Posterior vena cava (tissue), 2 donors: ENCODE measurements at regions not wholly inside any gene's neighbourhood (a gene's known extent, or its start where the extent isn't known, plus 50 kb on each side); places are given as distances from the start of the nearest gene placed in this dataset.
"Not testable (repeated sequence)": the region's sequence is repeated elsewhere in the genome, so short reads cannot be mapped to it uniquely, and the experiment has no call there.

Source experiments
- DNase-seq: peaks from one replicate; pipeline ENCODE4 v3.0.0-alpha.2; 2020; ENCODE audit warnings: low spot score
- intact Hi-C, 2 donors: fragments of 100-400 bp; cut with DNase I; formaldehyde crosslinking; loops; one replicate each; pipeline versions ENCODE4 v1.14.1 to v1.14.2; 2022 to 2023
- donor health status: DM: yes; HTN: yes; CAD: no.
- donor health status: DM: yes; HTN: yes; CAD: no.

DNA sequence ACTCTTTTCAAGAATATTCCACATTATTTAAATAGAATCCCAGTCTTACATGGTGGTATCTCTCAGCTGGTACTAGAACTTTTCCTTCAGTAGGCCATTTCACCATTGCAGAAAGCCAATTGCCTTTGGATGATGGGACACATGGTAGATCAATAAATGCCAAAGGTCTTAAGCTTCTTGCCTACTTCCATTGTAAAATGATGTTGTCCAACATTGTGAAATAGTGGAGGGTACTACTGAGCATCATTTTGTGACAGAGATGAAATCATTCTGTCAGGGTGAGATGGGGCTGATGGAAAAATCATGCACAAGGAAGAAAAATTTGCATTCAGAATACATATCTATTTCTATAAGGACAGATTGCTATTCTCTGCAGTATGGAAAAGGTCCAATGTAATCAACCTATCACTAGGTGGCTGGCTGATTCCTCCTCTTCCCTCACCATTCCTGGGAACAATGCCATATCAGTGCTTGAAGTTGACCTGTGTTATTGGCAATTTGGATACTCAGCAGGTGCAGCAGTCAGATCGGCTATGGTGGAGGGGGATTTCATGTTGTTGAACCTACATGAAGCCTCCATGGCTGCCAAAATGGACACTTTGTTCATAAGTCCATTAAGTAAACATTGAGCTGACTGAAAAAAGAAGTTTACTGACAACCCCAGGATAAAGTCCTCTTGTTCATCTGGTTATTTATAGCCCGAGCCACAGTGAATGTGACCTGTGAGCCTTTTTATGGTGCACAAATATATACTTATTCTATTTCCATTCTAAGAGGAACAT is 596.9 kb upstream of the ARPP21 start:
- no peak for DNase-seq
- intact Hi-C loops = no loop called here

- no peak for DNase-seq
- intact Hi-C loops = no loop called here
Measured at GRCh38 chr3:35043040-35043439, 596.3 kb upstream of the ARPP21 start.

- intact Hi-C loops = no loop called here
- DNase-seq = no peak
Measured at GRCh38 chr3:35044190-35044589, 595.1 kb upstream of the ARPP21 start.

GRCh38 chr3:35045118-35045517 is 594.2 kb upstream of the ARPP21 start:
- intact Hi-C loops = no loop called here
- no peak for DNase-seq

- intact Hi-C loops = no loop called here
- no peak for DNase-seq
Measured at GRCh38 chr3:35064761-35065160, 574.6 kb upstream of the ARPP21 start.

DNA sequence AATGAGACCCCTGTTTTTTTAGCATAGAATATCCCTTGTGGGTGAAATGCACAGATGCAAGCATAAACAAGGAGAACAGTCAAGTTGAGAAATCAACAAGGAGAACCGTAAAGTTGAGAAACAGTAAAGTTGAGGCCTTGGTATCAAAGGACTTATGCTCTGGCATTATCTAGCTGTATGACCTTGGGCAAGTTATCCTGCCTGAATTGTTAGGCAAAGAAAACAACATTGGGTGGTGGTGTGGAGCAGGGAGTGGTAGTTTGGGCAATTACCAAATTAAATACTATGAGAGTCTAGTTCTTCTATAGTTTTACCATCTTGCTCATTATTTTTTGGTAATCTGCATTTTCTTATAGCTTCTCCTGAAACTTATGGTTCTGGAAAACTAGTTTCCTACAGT is 573.4 kb upstream of the ARPP21 start:
- DNase-seq = no peak

DNA sequence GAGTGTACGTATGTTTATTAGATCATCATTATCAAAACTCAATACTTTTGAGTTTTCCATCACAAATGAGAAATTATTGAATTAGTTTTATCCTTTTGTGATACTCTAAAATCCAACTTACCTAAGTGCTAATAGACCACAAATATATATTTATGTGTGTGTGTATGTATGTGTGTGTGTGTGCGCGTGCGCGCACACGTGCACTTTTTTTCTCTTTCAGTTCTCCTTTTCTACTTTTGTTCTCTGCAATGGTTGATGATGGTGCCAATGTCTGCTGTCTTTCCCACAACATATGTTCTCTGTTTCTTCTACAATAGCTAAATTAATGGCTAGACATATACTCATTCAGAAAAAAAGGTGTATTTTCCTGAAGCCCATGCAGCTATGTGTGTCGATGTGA is 571.6 kb upstream of the ARPP21 start:
- no peak for DNase-seq
- intact Hi-C loops = no loop called here

More for the DNA sequence above, 573.4 kb upstream of the ARPP21 start:
- intact Hi-C loops = no loop called here

DNA sequence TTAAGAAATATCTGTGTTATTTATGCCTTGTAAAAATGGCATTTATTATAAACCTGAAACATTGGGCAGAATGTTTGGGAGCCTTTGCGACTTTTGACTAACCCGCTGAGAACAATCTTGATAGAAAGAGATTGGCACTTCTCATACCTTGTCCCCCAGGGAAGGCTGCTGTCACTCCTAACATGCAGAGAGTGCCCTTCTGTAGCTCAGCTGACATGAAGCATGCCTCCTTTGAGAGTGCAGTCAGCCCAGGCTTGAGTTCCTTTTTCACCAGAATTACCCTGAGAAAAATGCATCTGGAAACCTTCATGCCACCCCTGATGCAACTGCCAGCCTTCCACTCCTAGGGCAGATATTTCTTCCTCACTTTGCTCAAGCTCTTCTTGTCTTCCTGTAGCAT is 569.2 kb upstream of the ARPP21 start:
- no peak for DNase-seq
- intact Hi-C loops = no loop called here

GRCh38 chr3:35071772-35072171 is 567.6 kb upstream of the ARPP21 start:
- intact Hi-C loops = no loop called here

GRCh38 chr3:35078780-35079179 is 560.5 kb upstream of the ARPP21 start:
- DNase-seq = no peak
- intact Hi-C loops = no loop called here

More at GRCh38 chr3:35071772-35072171, 567.6 kb upstream of the ARPP21 start:
- DNase-seq = no peak

DNA sequence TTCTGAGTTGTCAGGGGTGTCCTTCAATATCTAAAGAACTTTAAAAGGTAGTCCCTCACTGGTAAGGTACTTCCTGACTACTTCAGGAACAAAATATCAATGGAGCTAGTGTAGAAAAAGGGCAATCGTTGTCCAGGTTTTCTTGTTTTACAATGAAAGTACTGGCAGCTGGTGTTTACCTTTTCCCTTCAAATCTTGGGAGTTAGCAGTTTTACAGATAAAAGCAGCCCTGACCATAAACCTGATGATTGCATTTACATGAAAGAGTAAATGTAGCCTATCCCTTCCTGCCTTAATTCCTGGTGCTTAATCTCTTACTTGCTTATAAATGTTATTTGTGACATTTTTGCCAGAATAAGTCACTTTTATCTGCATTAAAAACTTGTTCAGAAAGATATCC is 559.9 kb upstream of the ARPP21 start:
- intact Hi-C loops = no loop called here
- DNase-seq = no peak

- no peak for DNase-seq
- intact Hi-C loops = no loop called here
Measured at GRCh38 chr3:35081899-35082298, 557.4 kb upstream of the ARPP21 start.

- intact Hi-C loops = no loop called here
- no peak for DNase-seq
Measured at GRCh38 chr3:35088943-35089342, 550.4 kb upstream of the ARPP21 start.

DNA sequence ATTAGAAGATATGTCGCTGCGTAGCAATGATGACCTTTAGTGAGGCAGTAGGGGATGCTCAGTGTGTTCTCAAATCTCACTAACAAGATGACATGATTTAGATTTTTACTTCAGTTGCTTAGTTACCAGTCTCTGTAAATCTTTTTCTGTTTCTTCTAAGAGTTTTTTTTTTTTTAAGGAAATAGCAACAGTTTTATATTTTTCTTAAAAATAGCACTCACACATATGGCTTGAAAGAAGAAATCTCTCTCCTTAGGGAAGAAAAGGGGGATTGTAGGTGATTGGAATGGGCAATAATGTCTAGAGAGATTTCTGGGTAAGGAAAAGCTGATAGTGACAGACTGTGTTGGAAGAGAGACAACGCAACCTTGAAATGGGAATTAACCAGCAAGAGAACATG is 524.6 kb upstream of the ARPP21 start:
- intact Hi-C loops = no loop called here

DNA sequence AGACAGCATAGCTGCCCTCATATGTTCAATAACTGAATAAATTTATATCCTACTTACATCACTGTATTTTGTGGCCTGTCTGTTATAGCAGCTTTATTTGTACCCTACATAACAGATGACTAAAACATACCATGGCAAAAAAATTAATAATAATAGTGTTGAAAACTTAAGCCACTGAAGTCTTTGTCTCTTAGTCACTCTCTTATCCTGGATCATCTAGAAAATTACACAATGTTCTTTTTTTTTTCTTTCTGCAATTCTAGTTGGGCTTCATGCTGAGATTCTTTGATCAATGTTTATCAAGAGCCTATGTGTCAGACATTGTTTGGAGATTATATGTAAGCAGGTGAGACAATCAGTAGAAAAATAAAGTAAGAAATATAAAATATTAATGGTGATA is 519.3 kb upstream of the ARPP21 start:
- intact Hi-C loops = no loop called here
- no peak for DNase-seq

More for the DNA sequence above, 524.6 kb upstream of the ARPP21 start:
- no peak for DNase-seq

GRCh38 chr3:35137612-35138011 is 501.7 kb upstream of the ARPP21 start:
- intact Hi-C loops = no loop called here
- DNase-seq = no peak

- intact Hi-C loops = no loop called here
- no peak for DNase-seq
Measured at GRCh38 chr3:35141406-35141805, 497.9 kb upstream of the ARPP21 start.

DNA sequence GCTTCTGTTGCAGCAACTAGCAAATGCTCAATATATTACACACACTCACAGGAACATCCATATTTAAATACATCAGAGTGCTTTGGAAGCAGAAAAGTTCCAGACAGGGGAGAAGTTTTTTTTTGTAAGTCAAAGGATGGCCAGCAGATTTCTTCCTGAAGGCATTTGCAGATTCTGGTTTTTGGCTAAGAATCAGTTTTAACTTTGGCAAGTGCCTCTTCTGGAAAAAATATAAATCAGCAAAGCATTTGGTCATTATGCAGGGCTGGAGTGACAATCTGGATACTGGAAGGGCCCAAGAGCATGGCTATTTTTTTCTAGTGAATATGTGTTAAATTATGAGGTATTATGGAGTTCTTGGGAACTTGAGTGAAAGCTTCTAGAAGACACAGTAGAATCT is 495.3 kb upstream of the ARPP21 start:
- intact Hi-C loops = no loop called here
- no peak for DNase-seq

DNA sequence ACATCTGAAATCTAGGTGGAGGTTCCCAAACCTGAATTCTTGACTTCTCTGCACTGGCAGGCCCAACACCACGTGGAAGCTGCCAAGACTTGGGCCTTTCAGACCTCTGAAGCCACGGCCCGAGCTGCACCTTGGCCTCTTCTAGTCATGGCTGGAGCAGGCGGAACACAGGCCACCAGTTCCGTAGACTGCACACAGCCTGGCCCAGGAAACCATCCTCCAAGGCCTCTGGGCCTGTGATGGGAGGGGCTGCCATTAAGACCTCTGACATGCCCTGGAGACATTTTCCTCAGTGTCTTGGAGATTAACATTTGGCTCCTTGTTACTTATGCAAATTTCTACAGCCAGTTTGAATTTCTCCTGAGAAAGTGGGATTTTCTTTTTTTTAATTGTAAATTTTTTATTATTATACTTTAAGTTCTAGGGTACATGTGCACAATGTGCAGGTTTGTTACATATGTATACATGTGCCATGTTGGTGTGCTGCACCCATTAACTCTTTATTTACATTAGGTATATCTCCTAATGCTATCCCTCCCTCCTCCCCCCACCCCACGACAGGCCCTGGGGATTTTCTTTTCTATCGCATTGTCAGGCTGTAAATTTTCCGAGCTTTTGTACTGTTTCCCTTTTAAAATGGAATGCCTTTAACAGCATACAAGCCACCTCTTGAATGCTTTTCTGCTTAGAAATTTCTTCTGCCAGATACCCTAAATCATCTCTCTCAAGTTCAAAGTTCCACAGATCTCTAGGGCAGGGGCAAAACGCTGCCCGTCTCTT is 492.9 kb upstream of the ARPP21 start:
- intact Hi-C loops, DNase-seq: not testable (repeated sequence)

GRCh38 chr3:35183927-35184675 is 455.2 kb upstream of the ARPP21 start:
- intact Hi-C loops = no loop called here

More at GRCh38 chr3:35183927-35184675, 455.2 kb upstream of the ARPP21 start:
- DNase-seq = no peak
